Prostate gland (tissue), 2 donors: ENCODE measurements at regions not wholly inside any gene's neighbourhood (a gene's known extent, or its start where the extent isn't known, plus 50 kb on each side); places are given as distances from the start of the nearest gene placed in this dataset.

ENCODE experiments used
- DNase-seq: peaks from one replicate; pipeline ENCODE4 v3.0.0-alpha.2; 2019; ENCODE audit warnings: low spot score
- H3K27ac ChIP-seq, 2 donors: fragments of 200-600 bp; sonication (generic); 2 replicates each; pipeline ENCODE4 v1.5.1; 2017 to 2019
- H3K27me3 ChIP-seq: fragments of 200-600 bp; sonication (generic); replicated peaks from 2 replicates; pipeline ENCODE4 v1.5.1; 2019; ENCODE audit not compliant: insufficient read depth
- H3K36me3 ChIP-seq, 2 donors: fragments of 200-600 bp; sonication (generic); 1 replicate in 1 of 2; 2 replicates in 1 of 2; pipeline versions ENCODE4 v1.5.1 to v1.8.1; 2017 to 2019
- H3K4me1 ChIP-seq: fragments of 200-600 bp; sonication (generic); replicated peaks from 2 replicates; pipeline ENCODE4 v1.5.1; 2019
- H3K4me3 ChIP-seq, 2 donors: fragments of 200-600 bp; sonication (generic); 2 replicates each; pipeline ENCODE4 v1.5.1; 2017 to 2019
- H3K9me3 ChIP-seq: fragments of 200-600 bp; sonication (generic); 2 replicates; pipeline ENCODE4 v1.5.1; 2017
- POLR2A ChIP-seq: fragments of 450-650 bp; IDR thresholded peaks from one replicate; pipeline ENCODE4 v1.6.1; 2016; ENCODE audit warnings: antibody characterized with exemption, mild to moderate bottlenecking
- POLR2AphosphoS5 ChIP-seq: sonication (generic); formaldehyde crosslinking; IDR thresholded peaks from one replicate; pipeline ENCODE4 v1.6.1; 2017; ENCODE audit warnings: antibody characterized with exemption
- WGBS: methylation state at CpG from one replicate; pipeline ENCODE4 v1.1.5; 2018; 5-methylcytosine and 5-hydroxymethylcytosine counted together
- intact Hi-C: fragments of 100-400 bp; cut with DNase I; formaldehyde crosslinking; loops from one replicate; pipeline ENCODE4 v1.14.2; 2022
- TF ChIP-seq, protein P1 (sequence below), 4 experiments: fragments of 200-600 bp in 2 of 4; fragments of 450-650 bp in 2 of 4; sonication (generic) in 2 of 4; IDR thresholded peaks; 1 replicate in 3 of 4; 2 replicates in 1 of 4; pipeline ENCODE4 v1.5.1; 2016 to 2019; ENCODE audit warnings: antibody characterized with exemption in 4 of 4, mild to moderate bottlenecking in 2 of 4, moderate library complexity in 2 of 4

DNA sequence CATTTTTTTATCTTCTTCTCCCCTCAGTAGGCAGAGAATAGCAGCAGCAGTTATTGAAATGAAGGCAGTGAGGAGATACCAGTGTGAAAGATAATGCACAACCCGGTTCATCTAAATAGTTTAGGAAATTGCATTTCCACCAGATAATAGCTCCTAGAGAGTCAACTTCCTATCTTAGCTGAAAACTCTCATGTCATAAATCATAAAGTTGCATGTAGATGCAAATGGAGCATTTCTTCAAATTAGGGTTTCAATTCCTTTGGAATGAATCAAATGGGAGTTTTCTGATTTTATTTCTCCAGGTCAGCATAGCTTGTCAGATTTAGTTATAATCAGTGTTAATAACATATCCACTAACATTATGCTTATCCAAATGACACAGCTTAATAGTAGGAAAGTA, 335.3 kb downstream of the CNTNAP4 start:
- Histone ChIP-seq H3K27ac (no peak overlapping the region), H3K27me3 (no peaks in the 10 kb centered on the region), H3K9me3 (no peaks in the 10 kb centered on the region), H3K36me3 (no peaks in the 10 kb centered on the region), H3K4me1 (no peaks in the 10 kb centered on the region), H3K4me3 (no peak overlapping the region)
- TF ChIP-seq, protein P1, sequence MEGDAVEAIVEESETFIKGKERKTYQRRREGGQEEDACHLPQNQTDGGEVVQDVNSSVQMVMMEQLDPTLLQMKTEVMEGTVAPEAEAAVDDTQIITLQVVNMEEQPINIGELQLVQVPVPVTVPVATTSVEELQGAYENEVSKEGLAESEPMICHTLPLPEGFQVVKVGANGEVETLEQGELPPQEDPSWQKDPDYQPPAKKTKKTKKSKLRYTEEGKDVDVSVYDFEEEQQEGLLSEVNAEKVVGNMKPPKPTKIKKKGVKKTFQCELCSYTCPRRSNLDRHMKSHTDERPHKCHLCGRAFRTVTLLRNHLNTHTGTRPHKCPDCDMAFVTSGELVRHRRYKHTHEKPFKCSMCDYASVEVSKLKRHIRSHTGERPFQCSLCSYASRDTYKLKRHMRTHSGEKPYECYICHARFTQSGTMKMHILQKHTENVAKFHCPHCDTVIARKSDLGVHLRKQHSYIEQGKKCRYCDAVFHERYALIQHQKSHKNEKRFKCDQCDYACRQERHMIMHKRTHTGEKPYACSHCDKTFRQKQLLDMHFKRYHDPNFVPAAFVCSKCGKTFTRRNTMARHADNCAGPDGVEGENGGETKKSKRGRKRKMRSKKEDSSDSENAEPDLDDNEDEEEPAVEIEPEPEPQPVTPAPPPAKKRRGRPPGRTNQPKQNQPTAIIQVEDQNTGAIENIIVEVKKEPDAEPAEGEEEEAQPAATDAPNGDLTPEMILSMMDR (IDR thresholded peaks at IDR 0.05): no peak
- TF ChIP-seq POLR2AphosphoS5: no peak
- TF ChIP-seq POLR2A: no peak
- DNase-seq: no peak
- intact Hi-C loops: no loop called here
- 70% methylated on average over 1 of the region's 1 CpG for WGBS

DNA sequence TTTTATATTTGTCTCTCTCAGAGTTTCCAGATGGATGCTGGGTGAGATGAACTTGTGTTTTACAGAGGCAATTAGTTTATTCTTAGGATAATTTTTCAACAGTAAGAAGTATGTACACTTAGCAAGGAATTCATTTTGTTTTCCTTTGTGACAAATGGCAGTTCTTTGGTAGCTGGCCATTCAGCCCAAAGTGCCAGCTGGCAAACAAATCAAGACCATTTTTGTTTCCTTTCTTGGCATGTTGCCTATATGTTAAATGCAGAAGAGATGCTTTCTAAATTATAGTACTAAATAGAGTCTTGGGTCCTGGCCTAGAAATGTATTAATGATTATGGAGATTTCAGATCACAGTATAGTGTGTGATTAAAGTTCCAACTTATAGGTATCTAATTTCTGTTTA, 337.1 kb downstream of the CNTNAP4 start:
- no peak overlapping the region for H3K27ac ChIP-seq
- H3K9me3 ChIP-seq: no peaks in the 10 kb centered on the region
- no peaks in the 10 kb centered on the region for H3K27me3 ChIP-seq
- no peak overlapping the region for H3K4me3 ChIP-seq
- intact Hi-C loops: no loop called here
- no peaks in the 10 kb centered on the region for H3K36me3 ChIP-seq
- no peaks in the 10 kb centered on the region for H3K4me1 ChIP-seq
- TF ChIP-seq POLR2A (no peak), POLR2AphosphoS5 (no peak)
- TF ChIP-seq, protein P1 (IDR thresholded peaks at IDR 0.05): no peak
- DNase-seq: no peak

DNA sequence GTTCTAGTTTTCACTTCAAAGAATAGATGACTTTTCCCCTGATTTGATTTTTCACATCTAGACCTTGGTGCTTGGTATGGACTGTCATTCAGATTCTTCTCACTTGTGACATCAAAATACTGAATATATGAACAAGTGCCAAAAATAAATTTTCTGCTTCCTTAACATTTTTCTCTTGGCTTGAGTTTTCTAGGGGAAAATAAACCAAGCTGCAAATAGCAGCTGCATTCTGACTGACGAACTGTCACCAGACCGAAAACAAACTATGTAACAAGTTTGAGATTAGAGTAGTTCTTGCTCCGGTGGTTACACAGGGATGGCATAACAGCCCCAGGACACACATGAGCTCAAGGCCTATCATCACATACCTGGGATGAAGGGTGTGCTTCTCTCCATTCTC, 345.7 kb downstream of the CNTNAP4 start:
- intact Hi-C loops: no loop called here
- H3K4me3 ChIP-seq: no peak overlapping the region
- H3K9me3 ChIP-seq: no peaks in the 10 kb centered on the region
- H3K36me3 ChIP-seq: no peaks in the 10 kb centered on the region
- WGBS: 76% methylated on average over 3 of the region's 3 CpGs
- no peak for DNase-seq
- TF ChIP-seq POLR2AphosphoS5: no peak
- TF ChIP-seq POLR2A: no peak
- TF ChIP-seq, protein P1 (IDR thresholded peaks at IDR 0.05): no peak
- no peak overlapping the region for H3K27ac ChIP-seq
- H3K4me1 ChIP-seq: no peaks in the 10 kb centered on the region
- no peaks in the 10 kb centered on the region for H3K27me3 ChIP-seq

DNA sequence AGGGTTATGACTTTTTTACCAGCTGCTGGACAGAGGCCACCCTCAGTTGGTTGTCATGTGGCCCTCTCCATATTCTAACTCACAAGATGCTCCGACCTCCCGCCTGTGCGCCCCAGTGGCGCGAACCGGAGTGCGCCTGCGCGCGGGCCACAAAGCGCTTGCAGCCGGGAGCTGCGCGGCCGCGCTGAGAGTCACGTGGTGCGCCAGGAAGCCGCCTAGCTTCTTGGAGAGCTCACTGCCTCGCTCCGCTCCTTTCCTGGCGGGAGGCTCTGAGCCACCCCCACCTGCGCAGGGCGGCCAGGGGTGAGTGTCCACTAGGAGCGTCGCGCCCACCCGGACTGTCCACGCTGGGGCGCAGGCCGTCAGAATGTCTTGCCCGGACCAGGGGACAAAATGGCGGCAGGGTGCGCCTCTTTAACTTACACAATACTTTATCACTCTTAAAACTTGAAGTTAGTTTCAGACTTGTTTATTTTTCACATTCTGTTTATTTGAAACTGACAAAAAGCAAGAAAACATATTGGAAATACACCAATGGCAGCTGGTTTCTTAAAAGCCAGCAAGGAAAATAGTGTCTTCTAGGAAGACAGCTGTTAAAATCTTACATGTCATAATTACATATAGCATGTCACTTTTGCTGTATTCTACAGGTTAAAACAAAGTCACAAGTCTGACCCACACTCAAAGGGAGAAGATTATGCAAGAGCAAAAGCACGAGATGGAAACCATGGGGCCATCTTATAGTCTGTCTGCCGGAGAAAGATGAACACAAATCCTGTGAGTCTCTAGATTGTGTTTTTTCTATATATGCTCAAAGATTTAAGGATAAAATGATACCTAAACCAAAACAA, 357.9 kb downstream of the CNTNAP4 start:
- Histone ChIP-seq H3K4me3 (no peak overlapping the region), H3K36me3 (no peaks in the 10 kb centered on the region), H3K9me3 (no peaks in the 10 kb centered on the region), H3K27me3 (no peaks in the 10 kb centered on the region), H3K4me1 (no peaks in the 10 kb centered on the region), H3K27ac (no peak overlapping the region)
- no peak for TF ChIP-seq POLR2AphosphoS5
- TF ChIP-seq POLR2A: no peak
- TF ChIP-seq, protein P1 (IDR thresholded peaks at IDR 0.05): no peak
- DNase-seq: no peak
- intact Hi-C loops: no loop called here
- 88% methylated on average over 36 of the region's 36 CpGs for WGBS

DNA sequence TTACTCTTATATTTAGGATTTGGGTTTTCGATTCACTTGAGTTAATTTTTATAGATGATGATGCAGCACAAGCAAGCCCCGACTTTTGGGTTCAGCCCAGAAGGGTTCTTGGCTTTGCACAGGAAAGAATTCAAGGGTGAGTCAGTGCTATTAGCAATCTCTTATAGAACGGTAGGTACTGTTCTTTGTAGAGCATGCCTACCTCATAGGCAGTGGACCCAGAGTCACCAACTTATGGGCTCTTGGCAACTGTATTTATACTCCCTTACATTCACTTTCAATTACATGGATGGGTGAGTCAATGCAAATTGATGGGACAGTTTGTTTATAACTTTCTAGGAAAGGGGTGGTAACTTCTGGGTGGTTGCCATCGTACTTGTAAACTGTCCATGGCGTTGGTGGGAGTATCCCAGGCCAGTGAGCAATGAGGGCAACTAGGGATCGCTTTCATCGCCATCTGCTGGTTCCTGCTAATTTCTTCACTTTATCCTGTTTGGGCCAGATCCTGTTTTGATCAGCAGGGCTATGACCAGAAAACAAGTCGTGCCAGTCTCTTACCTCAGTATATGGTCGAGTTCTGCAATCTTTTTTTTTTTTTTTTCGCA, 362.6 kb downstream of the CNTNAP4 start:
- no peaks in the 10 kb centered on the region for H3K4me1 ChIP-seq
- H3K27me3 ChIP-seq: no peaks in the 10 kb centered on the region
- TF ChIP-seq POLR2AphosphoS5: no peak
- TF ChIP-seq, protein P1 (IDR thresholded peaks at IDR 0.05): no peak
- no peak for TF ChIP-seq POLR2A
- no peak overlapping the region for H3K4me3 ChIP-seq
- no peak for DNase-seq
- WGBS: 63% methylated on average over 10 of the region's 10 CpGs
- no peaks in the 10 kb centered on the region for H3K9me3 ChIP-seq
- no peaks in the 10 kb centered on the region for H3K36me3 ChIP-seq
- intact Hi-C loops: no loop called here
- H3K27ac ChIP-seq: no peak overlapping the region
